Hepatocyte (in vitro differentiated cells): ENCODE measurements at regions not wholly inside any gene's neighbourhood (a gene's known extent, or its start where the extent isn't known, plus 50 kb on each side); places are given as distances from the start of the nearest gene placed in this dataset.

ENCODE experiments used
- DNase-seq: peaks from one replicate; pipeline ENCODE4 v3.0.0-alpha.2; 2016; ENCODE audit warnings: low spot score
- H2AFZ ChIP-seq: fragments of 200-600 bp; sonication (generic); 2 replicates; pipeline ENCODE4 v1.6.0; 2016; ENCODE audit warnings: antibody characterized with exemption, mild to moderate bottlenecking
- H3K27ac ChIP-seq: fragments of 200-600 bp; sonication (generic); 2 replicates; pipeline ENCODE4 v1.5.1; 2016; ENCODE audit warnings: mild to moderate bottlenecking
- H3K27me3 ChIP-seq: fragments of 200-600 bp; sonication (generic); 2 replicates; pipeline ENCODE4 v1.6.1; 2016
- H3K36me3 ChIP-seq: fragments of 200-600 bp; sonication (generic); replicated peaks from 2 replicates; pipeline ENCODE4 v1.5.1; 2016; ENCODE audit warnings: low read depth; ENCODE audit not compliant: insufficient read depth
- H3K4me1 ChIP-seq: fragments of 200-600 bp; sonication (generic); 2 replicates; pipeline ENCODE4 v1.5.1; 2016; ENCODE audit warnings: mild to moderate bottlenecking, moderate library complexity; ENCODE audit not compliant: insufficient read depth
- H3K4me2 ChIP-seq: fragments of 200-600 bp; sonication (generic); 2 replicates; pipeline ENCODE4 v1.6.0; 2016
- H3K4me3 ChIP-seq: fragments of 200-600 bp; sonication (generic); 2 replicates; pipeline ENCODE4 v1.5.1; 2016; ENCODE audit warnings: mild to moderate bottlenecking
- H3K79me2 ChIP-seq: fragments of 200-600 bp; sonication (generic); 2 replicates; pipeline ENCODE4 v1.6.0; 2017; ENCODE audit warnings: mild to moderate bottlenecking
- H3K9me2 ChIP-seq: fragments of 200-600 bp; sonication (generic); replicated peaks from 2 replicates; pipeline ENCODE4 v1.6.0; 2017; ENCODE audit warnings: mild to moderate bottlenecking; ENCODE audit not compliant: insufficient read depth
- H3K9me3 ChIP-seq: fragments of 200-600 bp; sonication (generic); 2 replicates; pipeline ENCODE4 v1.5.1; 2016; ENCODE audit warnings: low read depth, mild to moderate bottlenecking
- H4K20me1 ChIP-seq: fragments of 200-600 bp; sonication (generic); 2 replicates; pipeline ENCODE4 v1.6.0; 2016; ENCODE audit warnings: mild to moderate bottlenecking; ENCODE audit not compliant: insufficient read depth, poor library complexity, severe bottlenecking
- CTCF ChIP-seq: fragments of 200-600 bp; sonication (generic); IDR thresholded peaks from 2 replicates; pipeline ENCODE4 v1.5.1; 2016; ENCODE audit warnings: antibody characterized with exemption, mild to moderate bottlenecking; ENCODE audit not compliant: poor library complexity
- EZH2 ChIP-seq: fragments of 200-600 bp; sonication (generic); IDR thresholded peaks from 2 replicates; pipeline ENCODE4 v1.6.1; 2016; ENCODE audit warnings: antibody characterized with exemption, mild to moderate bottlenecking, borderline replicate concordance
- EZH2phosphoT487 ChIP-seq: fragments of 200-600 bp; sonication (generic); IDR thresholded peaks from one replicate; pipeline ENCODE4 v1.6.1; 2018; ENCODE audit warnings: antibody characterized with exemption, mild to moderate bottlenecking, low read depth, moderate library complexity; ENCODE audit not compliant: unreplicated experiment, severe bottlenecking
- WGBS: methylation state at CpG from one replicate; pipeline ENCODE4 v1.1.6; 2016; ENCODE audit warnings: low lambda C conversion rate; ENCODE audit errors: missing lambda C conversion rate; 5-methylcytosine and 5-hydroxymethylcytosine counted together

- Histone ChIP-seq H3K27ac (no peak overlapping the region), H3K79me2 (no peaks in the 10 kb centered on the region), H3K4me2 (no peak overlapping the region), H3K27me3 (no peaks in the 10 kb centered on the region), H3K4me1 (peaks cover 10% of the 10 kb centered on the region), H2AFZ (no peak overlapping the region), H3K36me3 (no peaks in the 10 kb centered on the region), H4K20me1 (no peaks in the 10 kb centered on the region), H3K9me3 (no peaks in the 10 kb centered on the region), H3K4me3 (no peak overlapping the region), H3K9me2 (no peaks in the 10 kb centered on the region)
- 52% methylated on average over 3 of the region's 3 CpGs for WGBS
- TF ChIP-seq EZH2phosphoT487 (no peak), EZH2 (no peak), CTCF (no peak)
- DNase-seq: peak; percentile 46
Observed at GRCh38 chr12:92561543-92561899, 141.3 kb upstream of the PLEKHG7 start.

GRCh38 chr12:92560713-92561542, 141.9 kb upstream of the PLEKHG7 start:
- H3K27me3 ChIP-seq: no peaks in the 10 kb centered on the region
- no peak for TF ChIP-seq EZH2
- no peak for TF ChIP-seq CTCF
- no peak for TF ChIP-seq EZH2phosphoT487
- no peaks in the 10 kb centered on the region for H4K20me1 ChIP-seq
- no peaks in the 10 kb centered on the region for H3K9me3 ChIP-seq
- whole genome bisulfite sequencing: 98% methylated on average over 6 of the region's 6 CpGs
- H2AFZ ChIP-seq: no peak overlapping the region
- DNase-seq: no peak
- H3K4me3 ChIP-seq: no peak overlapping the region
- no peaks in the 10 kb centered on the region for H3K9me2 ChIP-seq
- H3K4me1 ChIP-seq: peaks cover 10% of the 10 kb centered on the region
- H3K4me2 ChIP-seq: no peak overlapping the region
- no peaks in the 10 kb centered on the region for H3K36me3 ChIP-seq
- no peak overlapping the region for H3K27ac ChIP-seq
- no peaks in the 10 kb centered on the region for H3K79me2 ChIP-seq

GRCh38 chr12:92558806-92559205, 144.0 kb upstream of the PLEKHG7 start:
- Histone ChIP-seq H3K4me2 (peak overlapping the region; percentile 1), H2AFZ (no peak overlapping the region), H3K79me2 (no peaks in the 10 kb centered on the region), H3K4me3 (no peak overlapping the region), H3K4me1 (peaks cover 16% of the 10 kb centered on the region), H3K9me2 (no peaks in the 10 kb centered on the region), H3K27ac (peak overlapping the region; percentile 64), H3K9me3 (no peaks in the 10 kb centered on the region), H3K36me3 (no peaks in the 10 kb centered on the region), H4K20me1 (no peaks in the 10 kb centered on the region), H3K27me3 (no peaks in the 10 kb centered on the region)
- no peak for TF ChIP-seq CTCF
- TF ChIP-seq EZH2: no peak
- no peak for TF ChIP-seq EZH2phosphoT487
- 55% methylated on average over 2 of the region's 2 CpGs for WGBS
- DNase-seq: no peak
